ENCODE measurements at regions not wholly inside any gene's neighbourhood (a gene's known extent, or its start where the extent isn't known, plus 50 kb on each side); places are given as distances from the start of the nearest gene placed in this dataset.

DNA sequence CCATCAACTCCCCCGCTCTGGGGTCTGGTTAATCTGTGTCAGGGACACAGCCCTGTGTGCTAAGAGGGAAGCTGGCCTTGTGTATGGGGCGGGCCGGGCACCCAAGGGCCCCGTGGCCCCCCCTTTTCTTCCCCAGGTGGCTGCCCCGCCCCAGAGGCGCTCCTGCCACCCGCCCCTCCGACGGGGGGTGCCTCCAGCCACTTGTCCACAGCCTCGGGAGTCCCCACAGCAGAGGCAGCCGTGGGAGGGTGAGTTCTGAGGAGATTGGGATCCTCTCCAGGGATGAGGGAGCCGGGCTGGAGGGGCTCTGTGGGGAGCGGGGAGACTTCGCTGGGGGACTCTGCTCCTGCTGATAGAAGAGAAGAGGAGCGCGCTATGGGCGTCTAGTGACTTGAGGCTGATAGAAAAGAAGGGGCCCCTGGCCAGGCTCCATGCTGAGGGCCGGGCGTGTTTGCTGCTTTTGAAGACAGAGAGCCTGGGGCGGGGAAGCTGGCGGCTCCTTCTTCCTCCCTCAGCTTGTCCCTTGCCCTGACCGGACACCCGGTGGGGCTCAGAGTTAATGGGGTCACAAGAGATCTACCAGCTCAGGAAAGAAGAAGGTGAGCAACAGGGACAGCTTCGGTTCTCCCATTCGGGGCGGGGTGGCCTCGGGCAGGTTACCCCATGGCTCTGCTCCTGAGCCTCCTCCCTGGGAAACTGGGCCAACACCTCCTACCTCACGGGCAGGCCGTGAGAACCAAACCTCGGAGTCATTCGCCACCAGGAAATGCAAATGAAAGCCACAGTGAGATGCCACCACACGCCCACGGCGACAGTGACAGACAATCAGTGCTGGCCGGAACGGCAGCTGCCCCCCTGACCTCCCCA lies 89.4 kb upstream of the TAF1B start:
- no peak for DNase-seq (ENCODE audit: low read depth in 4 of 6, low spot score in 6 of 6)
- no peak overlapping the region for H3K4me3 ChIP-seq (ENCODE audit: low read depth, low read length)
- no peak overlapping the region for H3K27ac ChIP-seq (ENCODE audit: low read depth, low read length)
- peaks cover 49% of the 10 kb centered on the region for H3K4me1 ChIP-seq (ENCODE audit: control insufficient read depth, insufficient read depth, low read length)
- no peaks in the 10 kb centered on the region for H3K9me3 ChIP-seq (ENCODE audit: control insufficient read depth, insufficient read depth, low read length)
- peaks cover 3% of the 10 kb centered on the region for H3K27me3 ChIP-seq (ENCODE audit: control insufficient read depth, insufficient read depth, low read length)
- WGBS (ENCODE audit: insufficient coverage) = 38% methylated on average over 34 of the region's 36 CpGs
- H3K36me3 ChIP-seq (ENCODE audit: control insufficient read depth, insufficient read depth, low read length) = no peaks in the 10 kb centered on the region

DNA sequence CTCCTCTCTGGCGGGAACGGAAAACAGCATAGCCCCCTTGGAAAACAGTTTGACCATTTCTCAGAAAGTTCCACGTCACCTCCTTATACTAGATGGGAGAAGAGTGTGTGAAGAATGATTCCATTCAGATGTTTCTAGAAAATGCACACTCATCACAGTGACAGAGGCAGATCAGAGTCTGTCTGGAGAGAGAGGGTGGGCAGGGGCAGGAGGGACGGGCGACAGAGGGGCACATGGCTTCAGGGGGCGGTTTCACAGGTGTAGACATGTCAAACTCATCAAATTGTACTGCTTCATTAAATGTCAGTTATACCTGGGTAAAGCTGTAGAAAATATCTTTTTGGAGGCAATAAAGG lies 88.8 kb upstream of the TAF1B start:
- no peaks in the 10 kb centered on the region for H3K36me3 ChIP-seq (ENCODE audit: control insufficient read depth, insufficient read depth, low read length)
- no peak overlapping the region for H3K27ac ChIP-seq (ENCODE audit: low read depth, low read length)
- H3K27me3 ChIP-seq (ENCODE audit: control insufficient read depth, insufficient read depth, low read length) = peaks cover 3% of the 10 kb centered on the region
- WGBS (ENCODE audit: insufficient coverage) = no CpG with 5 or more reads among the region's 6 CpGs
- H3K4me1 ChIP-seq (ENCODE audit: control insufficient read depth, insufficient read depth, low read length) = peaks cover 53% of the 10 kb centered on the region
- no peaks in the 10 kb centered on the region for H3K9me3 ChIP-seq (ENCODE audit: control insufficient read depth, insufficient read depth, low read length)
- no peak for DNase-seq (ENCODE audit: low read depth in 4 of 6, low spot score in 6 of 6)
- H3K4me3 ChIP-seq (ENCODE audit: low read depth, low read length) = no peak overlapping the region

DNA sequence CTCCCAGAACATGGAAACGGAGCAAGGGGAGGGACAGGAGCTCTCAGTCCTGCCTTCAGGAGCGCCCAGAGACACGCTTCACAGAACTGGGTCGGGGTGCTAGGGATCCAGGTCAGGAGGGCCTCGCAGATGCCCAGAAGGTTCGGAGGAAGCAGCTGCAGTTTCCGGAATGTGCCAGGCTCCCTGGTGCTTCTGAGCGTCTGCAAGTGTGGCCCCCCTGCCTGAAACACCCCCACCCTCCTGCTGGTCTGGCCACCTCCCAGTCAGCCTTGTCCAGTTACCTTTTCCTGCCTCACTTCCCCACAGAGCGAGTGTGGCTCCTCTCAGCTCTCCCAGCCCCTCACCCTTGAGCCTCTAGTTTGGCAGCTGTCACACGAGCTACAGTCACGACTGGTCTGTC lies 88.3 kb upstream of the TAF1B start:
- H3K4me3 ChIP-seq (ENCODE audit: low read depth, low read length) = no peak overlapping the region
- no peak for DNase-seq (ENCODE audit: low read depth in 4 of 6, low spot score in 6 of 6)
- no peaks in the 10 kb centered on the region for H3K36me3 ChIP-seq (ENCODE audit: control insufficient read depth, insufficient read depth, low read length)
- peaks cover 53% of the 10 kb centered on the region for H3K4me1 ChIP-seq (ENCODE audit: control insufficient read depth, insufficient read depth, low read length)
- H3K27ac ChIP-seq (ENCODE audit: low read depth, low read length) = no peak overlapping the region
- H3K27me3 ChIP-seq (ENCODE audit: control insufficient read depth, insufficient read depth, low read length) = peaks cover 3% of the 10 kb centered on the region
- 76% methylated on average over 10 of the region's 11 CpGs for WGBS (ENCODE audit: insufficient coverage)
- H3K9me3 ChIP-seq (ENCODE audit: control insufficient read depth, insufficient read depth, low read length) = no peaks in the 10 kb centered on the region

- no peak for DNase-seq (ENCODE audit: low read depth in 4 of 6, low spot score in 6 of 6)
- Histone ChIP-seq H3K4me1 (ENCODE audit: control insufficient read depth, insufficient read depth, low read length) (peaks cover 51% of the 10 kb centered on the region), H3K27ac (ENCODE audit: low read depth, low read length) (no peak overlapping the region), H3K36me3 (ENCODE audit: control insufficient read depth, insufficient read depth, low read length) (no peaks in the 10 kb centered on the region), H3K9me3 (ENCODE audit: control insufficient read depth, insufficient read depth, low read length) (no peaks in the 10 kb centered on the region), H3K27me3 (ENCODE audit: control insufficient read depth, insufficient read depth, low read length) (peaks cover 3% of the 10 kb centered on the region), H3K4me3 (ENCODE audit: low read depth, low read length) (no peak overlapping the region)
- WGBS (ENCODE audit: insufficient coverage) = 94% methylated on average over 7 of the region's 12 CpGs
Observed at GRCh38 chr2:9755638-9756037, 87.6 kb upstream of the TAF1B start.

DNA sequence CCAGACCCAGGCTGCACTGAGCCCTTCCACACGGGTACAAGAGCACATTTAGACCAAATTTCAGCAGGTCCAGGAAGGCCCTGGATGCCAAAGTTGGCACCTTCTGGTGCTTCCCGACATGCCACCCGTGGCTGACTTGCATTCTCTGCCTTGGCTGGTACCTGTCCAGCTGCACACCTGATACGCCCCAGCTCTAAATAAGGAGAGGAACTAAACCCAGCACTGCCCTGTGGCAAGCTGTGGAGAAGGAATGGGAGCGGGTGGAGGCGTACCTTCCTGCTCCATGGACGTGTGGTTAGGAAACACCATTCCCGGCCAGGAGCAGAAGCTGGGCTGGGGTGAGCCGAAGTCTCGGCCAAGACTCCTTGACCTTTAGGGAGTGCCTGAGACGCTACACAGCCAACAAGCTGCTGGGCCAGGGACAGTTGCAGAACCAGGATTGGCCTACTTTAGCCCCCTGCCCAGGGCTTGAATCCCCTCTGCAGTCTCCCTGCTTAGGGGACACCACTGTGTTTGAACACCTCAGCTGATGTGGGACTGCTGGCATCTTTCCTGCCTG lies 86.5 kb upstream of the TAF1B start:
- Histone ChIP-seq H3K27me3 (ENCODE audit: control insufficient read depth, insufficient read depth, low read length) (peaks cover 3% of the 10 kb centered on the region), H3K4me3 (ENCODE audit: low read depth, low read length) (no peak overlapping the region), H3K9me3 (ENCODE audit: control insufficient read depth, insufficient read depth, low read length) (no peaks in the 10 kb centered on the region), H3K36me3 (ENCODE audit: control insufficient read depth, insufficient read depth, low read length) (no peaks in the 10 kb centered on the region), H3K27ac (ENCODE audit: low read depth, low read length) (no peak overlapping the region), H3K4me1 (ENCODE audit: control insufficient read depth, insufficient read depth, low read length) (peaks cover 56% of the 10 kb centered on the region)
- WGBS (ENCODE audit: insufficient coverage) = 93% methylated on average over 11 of the region's 11 CpGs
- DNase-seq (ENCODE audit: low read depth in 4 of 6, low spot score in 6 of 6) = no peak

DNA sequence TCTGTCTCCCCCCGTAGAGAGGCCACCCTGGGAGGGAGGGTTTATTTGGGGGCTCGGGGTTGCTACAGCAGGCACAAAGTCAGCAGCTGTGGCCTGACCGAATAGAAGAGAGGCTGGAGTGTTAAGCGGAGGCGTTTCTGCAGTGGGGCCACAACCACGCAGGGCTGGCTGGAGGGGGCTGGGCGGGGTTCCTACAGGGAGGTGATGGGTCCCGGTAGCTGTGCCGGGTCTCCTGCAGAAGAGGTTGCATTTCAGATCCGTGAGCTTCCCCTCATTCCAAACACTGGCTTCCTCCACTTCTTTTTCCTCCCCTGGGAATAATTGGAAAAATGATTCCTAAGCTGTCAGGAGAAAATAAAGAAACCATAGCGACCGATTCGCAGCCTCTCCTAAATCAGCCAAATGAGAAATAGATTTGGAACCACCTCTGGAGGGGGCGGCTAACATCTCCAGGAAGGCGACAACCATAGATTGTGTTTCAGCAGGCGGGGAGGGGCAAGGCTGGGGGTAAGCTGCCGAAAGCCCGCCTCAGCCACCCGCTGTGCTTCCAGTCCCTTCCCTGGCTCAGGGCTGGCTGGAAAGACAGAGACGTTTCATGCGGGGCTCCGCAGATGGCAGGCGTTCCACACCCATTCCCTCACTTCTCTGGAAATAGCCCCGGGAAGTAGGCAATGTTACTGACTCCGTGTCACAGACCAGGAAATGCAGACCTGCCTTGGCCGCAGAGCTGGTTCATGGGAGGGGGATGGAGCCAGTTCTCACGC lies 85.6 kb upstream of the TAF1B start:
- H3K27ac ChIP-seq (ENCODE audit: low read depth, low read length) = peak overlapping the region; percentile 51

DNA sequence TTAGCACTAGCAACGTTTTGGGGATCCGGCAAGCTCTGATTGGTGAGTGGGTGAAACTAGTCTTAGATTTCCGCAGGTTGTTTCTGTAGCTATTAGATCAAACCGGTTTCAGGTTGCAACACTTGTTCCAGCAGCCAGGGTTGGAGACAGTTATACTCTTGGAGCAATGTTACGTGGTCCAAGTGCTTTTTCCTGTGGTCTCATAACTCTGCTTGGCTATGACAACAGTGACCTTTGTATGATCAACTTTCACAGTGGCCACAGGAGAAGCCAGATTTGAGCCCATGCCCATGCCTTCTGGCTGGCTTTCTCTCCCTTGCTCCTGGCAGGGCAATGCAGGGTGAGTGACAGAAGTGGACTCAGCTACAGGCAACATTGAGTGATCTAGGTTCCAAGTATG lies 84.5 kb upstream of the TAF1B start:
- Histone ChIP-seq H3K4me1 (ENCODE audit: control insufficient read depth, insufficient read depth, low read length) (peaks cover 46% of the 10 kb centered on the region), H3K27ac (ENCODE audit: low read depth, low read length) (no peak overlapping the region)
- 76% methylated on average over 5 of the region's 5 CpGs for WGBS (ENCODE audit: insufficient coverage)

More for the DNA sequence above, 85.6 kb upstream of the TAF1B start:
- WGBS (ENCODE audit: insufficient coverage) = 2% methylated on average over 16 of the region's 27 CpGs
- peak overlapping the region; percentile 24 for H3K4me3 ChIP-seq (ENCODE audit: low read depth, low read length)
- H3K4me1 ChIP-seq (ENCODE audit: control insufficient read depth, insufficient read depth, low read length) = peaks cover 52% of the 10 kb centered on the region
- peaks cover 3% of the 10 kb centered on the region for H3K27me3 ChIP-seq (ENCODE audit: control insufficient read depth, insufficient read depth, low read length)
- H3K9me3 ChIP-seq (ENCODE audit: control insufficient read depth, insufficient read depth, low read length) = no peaks in the 10 kb centered on the region
- DNase-seq (ENCODE audit: low read depth in 4 of 6, low spot score in 6 of 6) = peak in 3 of 6 donors; percentile 39 to 90 (median 86)
- H3K36me3 ChIP-seq (ENCODE audit: control insufficient read depth, insufficient read depth, low read length) = no peaks in the 10 kb centered on the region

GRCh38 chr2:9760069-9760901 lies 83.0 kb upstream of the TAF1B start:
- no peak for DNase-seq (ENCODE audit: low read depth in 4 of 6, low spot score in 6 of 6)
- Histone ChIP-seq H3K9me3 (ENCODE audit: control insufficient read depth, insufficient read depth, low read length) (no peaks in the 10 kb centered on the region), H3K4me3 (ENCODE audit: low read depth, low read length) (no peak overlapping the region), H3K27ac (ENCODE audit: low read depth, low read length) (no peak overlapping the region), H3K36me3 (ENCODE audit: control insufficient read depth, insufficient read depth, low read length) (no peaks in the 10 kb centered on the region), H3K4me1 (ENCODE audit: control insufficient read depth, insufficient read depth, low read length) (peaks cover 39% of the 10 kb centered on the region), H3K27me3 (ENCODE audit: control insufficient read depth, insufficient read depth, low read length) (no peaks in the 10 kb centered on the region)
- WGBS (ENCODE audit: insufficient coverage) = 87% methylated on average over 3 of the region's 4 CpGs

More for the DNA sequence above, 84.5 kb upstream of the TAF1B start:
- no peak overlapping the region for H3K4me3 ChIP-seq (ENCODE audit: low read depth, low read length)
- H3K9me3 ChIP-seq (ENCODE audit: control insufficient read depth, insufficient read depth, low read length) = no peaks in the 10 kb centered on the region
- H3K36me3 ChIP-seq (ENCODE audit: control insufficient read depth, insufficient read depth, low read length) = no peaks in the 10 kb centered on the region
- no peak for DNase-seq (ENCODE audit: low read depth in 4 of 6, low spot score in 6 of 6)
- H3K27me3 ChIP-seq (ENCODE audit: control insufficient read depth, insufficient read depth, low read length) = peaks cover under 1% of the 10 kb centered on the region

GRCh38 chr2:9760902-9761228 lies 82.4 kb upstream of the TAF1B start:
- H3K9me3 ChIP-seq (ENCODE audit: control insufficient read depth, insufficient read depth, low read length) = no peaks in the 10 kb centered on the region
- no peak overlapping the region for H3K27ac ChIP-seq (ENCODE audit: low read depth, low read length)
- H3K4me3 ChIP-seq (ENCODE audit: low read depth, low read length) = no peak overlapping the region
- no peaks in the 10 kb centered on the region for H3K36me3 ChIP-seq (ENCODE audit: control insufficient read depth, insufficient read depth, low read length)
- peaks cover 39% of the 10 kb centered on the region for H3K4me1 ChIP-seq (ENCODE audit: control insufficient read depth, insufficient read depth, low read length)
- DNase-seq (ENCODE audit: low read depth in 4 of 6, low spot score in 6 of 6) = no peak
- WGBS (ENCODE audit: insufficient coverage) = 88% methylated on average over 7 of the region's 7 CpGs
- H3K27me3 ChIP-seq (ENCODE audit: control insufficient read depth, insufficient read depth, low read length) = no peaks in the 10 kb centered on the region
